GM13976 (cell line): ENCODE measurements at regions not wholly inside any gene's neighbourhood (a gene's known extent, or its start where the extent isn't known, plus 50 kb on each side); places are given as distances from the start of the nearest gene placed in this dataset.

Source experiments
- DNase-seq: peaks from one replicate; pipeline ENCODE4 v3.0.0; 2012; ENCODE audit warnings: low spot score
- in situ Hi-C: fragments of 300-500 bp; cut with MboI; formaldehyde crosslinking; loops from one replicate; pipeline ENCODE4 v1.12.0; 2022; ENCODE audit warnings: low sequenced_read_pairs, mixed read lengths, inconsistent platforms; ENCODE audit not compliant: unreplicated experiment
- TF ChIP-seq, protein P1 (sequence below): IDR thresholded peaks from 2 replicates; pipeline ENCODE4 v1.5.1; 2012; ENCODE audit warnings: borderline replicate concordance, mild to moderate bottlenecking; ENCODE audit not compliant: insufficient read depth; ENCODE audit errors: extremely low read depth, missing control alignments, control extremely low read depth

- no peak for DNase-seq
- in situ Hi-C loops, result no loop called here
- TF ChIP-seq, protein P1, sequence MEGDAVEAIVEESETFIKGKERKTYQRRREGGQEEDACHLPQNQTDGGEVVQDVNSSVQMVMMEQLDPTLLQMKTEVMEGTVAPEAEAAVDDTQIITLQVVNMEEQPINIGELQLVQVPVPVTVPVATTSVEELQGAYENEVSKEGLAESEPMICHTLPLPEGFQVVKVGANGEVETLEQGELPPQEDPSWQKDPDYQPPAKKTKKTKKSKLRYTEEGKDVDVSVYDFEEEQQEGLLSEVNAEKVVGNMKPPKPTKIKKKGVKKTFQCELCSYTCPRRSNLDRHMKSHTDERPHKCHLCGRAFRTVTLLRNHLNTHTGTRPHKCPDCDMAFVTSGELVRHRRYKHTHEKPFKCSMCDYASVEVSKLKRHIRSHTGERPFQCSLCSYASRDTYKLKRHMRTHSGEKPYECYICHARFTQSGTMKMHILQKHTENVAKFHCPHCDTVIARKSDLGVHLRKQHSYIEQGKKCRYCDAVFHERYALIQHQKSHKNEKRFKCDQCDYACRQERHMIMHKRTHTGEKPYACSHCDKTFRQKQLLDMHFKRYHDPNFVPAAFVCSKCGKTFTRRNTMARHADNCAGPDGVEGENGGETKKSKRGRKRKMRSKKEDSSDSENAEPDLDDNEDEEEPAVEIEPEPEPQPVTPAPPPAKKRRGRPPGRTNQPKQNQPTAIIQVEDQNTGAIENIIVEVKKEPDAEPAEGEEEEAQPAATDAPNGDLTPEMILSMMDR, result no peak
Observed at GRCh38 chr2:239604861-239605260, 204.0 kb upstream of the HDAC4 start.

- in situ Hi-C loops, result no loop called here
- DNase-seq, result peak; percentile 11
Observed at GRCh38 chr2:239603411-239604356, 202.9 kb upstream of the HDAC4 start.

GRCh38 chr2:239602290-239603282 lies 201.8 kb upstream of the HDAC4 start:
- no peak for DNase-seq
- TF ChIP-seq, protein P1, result no peak
- in situ Hi-C loops, result no loop called here

More at GRCh38 chr2:239603411-239604356, 202.9 kb upstream of the HDAC4 start:
- TF ChIP-seq, protein P1, result no peak

GRCh38 chr2:239601880-239602279 lies 201.1 kb upstream of the HDAC4 start:
- TF ChIP-seq, protein P1, result no peak
- DNase-seq, result no peak
- in situ Hi-C loops, result no loop called here

GRCh38 chr2:239601201-239601851 lies 200.5 kb upstream of the HDAC4 start:
- TF ChIP-seq, protein P1, result no peak
- in situ Hi-C loops, result no loop called here
- DNase-seq, result no peak

GRCh38 chr2:239600650-239601049 lies 199.8 kb upstream of the HDAC4 start:
- DNase-seq, result no peak
- in situ Hi-C loops, result no loop called here
- TF ChIP-seq, protein P1, result no peak
